Aorta (tissue), 5 donors: ENCODE measurements at regions not wholly inside any gene's neighbourhood (a gene's known extent, or its start where the extent isn't known, plus 50 kb on each side); places are given as distances from the start of the nearest gene placed in this dataset.

ENCODE experiments used
- ATAC-seq: fragments of 200-7000 bp; cut with Tn5 transposase; one replicate; pipeline ENCODE4 v1.9.1; 2022; ENCODE audit warnings: moderate library complexity; ENCODE audit not compliant: low FRiP score
- DNase-seq, 2 donors: peaks; one replicate each; pipeline ENCODE4 v3.0.0-alpha.2; 2020
- H3K27ac ChIP-seq, 2 donors: one replicate each; pipeline ENCODE4 v1.5.1; 2013; ENCODE audit warnings: low read length in 2 of 2, mild to moderate bottlenecking in 2 of 2, moderate library complexity in 2 of 2, control low read depth in 1 of 2, inconsistent platforms in 1 of 2, low read depth in 1 of 2
- H3K27me3 ChIP-seq, 2 donors: one replicate each; pipeline ENCODE4 v1.6.1; 2013; ENCODE audit warnings: control low read depth in 1 of 2, low read length in 1 of 2, mild to moderate bottlenecking in 1 of 2, moderate library complexity in 1 of 2; ENCODE audit not compliant: insufficient read depth in 2 of 2, control insufficient read depth in 1 of 2
- H3K36me3 ChIP-seq, 2 donors: one replicate each; pipeline ENCODE4 v1.6.1; 2013; ENCODE audit warnings: control low read depth in 1 of 2, low read length in 1 of 2, mild to moderate bottlenecking in 1 of 2; ENCODE audit not compliant: insufficient read depth in 2 of 2, control insufficient read depth in 1 of 2
- H3K4me1 ChIP-seq, 2 donors: one replicate each; pipeline ENCODE4 v1.6.1; 2013; ENCODE audit warnings: low read length in 2 of 2, control low read depth in 1 of 2, mild to moderate bottlenecking in 1 of 2, moderate library complexity in 1 of 2; ENCODE audit not compliant: insufficient read depth in 2 of 2, control insufficient read depth in 1 of 2
- H3K4me3 ChIP-seq, 2 donors: one replicate each; pipeline ENCODE4 v1.5.1; 2013; ENCODE audit warnings: low read length in 2 of 2, control low read depth in 1 of 2, mild to moderate bottlenecking in 1 of 2
- H3K9me3 ChIP-seq: one replicate; pipeline ENCODE4 v1.6.1; 2013; ENCODE audit warnings: mild to moderate bottlenecking, low read length; ENCODE audit not compliant: control insufficient read depth
- WGBS, 2 donors: extraction: QIAGEN DNeasy Blood & Tissue Kit; methylation state at CpG; one replicate each; pipeline ENCODE4 v1.1.7; 2013; 5-methylcytosine and 5-hydroxymethylcytosine counted together
- intact Hi-C, 2 donors: fragments of 100-400 bp; cut with DNase I; formaldehyde crosslinking; loops; one replicate each; pipeline versions ENCODE4 v1.14.2 to v1.15.0; 2022
- donor health status: healthy with polysubstance abuse.
- donor health status: Bipolar disorder and iron deficiency.
- donor health status: DM: no; HTN: no; CAD: no.
- donor health status: DM: no; HTN: no; CAD: no.
- donor health status: DM: yes; HTN: yes; CAD: no.

GRCh38 chr2:120988051-120988699, 252.5 kb downstream of the GLI2 start:
- intact Hi-C loops = no loop called here
- peaks cover 3 to 10% of the 10 kb centered on the region in 2 donors for H3K36me3 ChIP-seq
- no peak for ATAC-seq

GRCh38 chr2:120988700-120989511, 253.2 kb downstream of the GLI2 start:
- H3K36me3 ChIP-seq = peaks cover 3 to 10% of the 10 kb centered on the region in 2 donors
- no peaks in the 10 kb centered on the region for H3K27me3 ChIP-seq
- H3K9me3 ChIP-seq = no peaks in the 10 kb centered on the region
- H3K4me3 ChIP-seq = no peak overlapping the region
- ATAC-seq (no peak), DNase-seq (peak in 1 of 2 donors; percentile 68)
- 95% methylated on average over 74 of the region's 74 CpGs for WGBS, 2 donors
- H3K4me1 ChIP-seq = no peaks in the 10 kb centered on the region
- intact Hi-C loops = no loop called here
- no peak overlapping the region for H3K27ac ChIP-seq

More at GRCh38 chr2:120988051-120988699, 252.5 kb downstream of the GLI2 start:
- 95 to 97% methylated on average over 62 to 68 of the region's 68 CpGs for WGBS, 2 donors
- no peaks in the 10 kb centered on the region for H3K27me3 ChIP-seq
- H3K4me3 ChIP-seq = no peak overlapping the region
- H3K9me3 ChIP-seq = no peaks in the 10 kb centered on the region
- DNase-seq = peak in 1 of 2 donors; percentile 69
- no peak overlapping the region for H3K27ac ChIP-seq
- H3K4me1 ChIP-seq = no peaks in the 10 kb centered on the region

GRCh38 chr2:120989512-120990441, 254.1 kb downstream of the GLI2 start:
- peak in 1 of 2 donors; percentile 75 for DNase-seq
- no peaks in the 10 kb centered on the region for H3K9me3 ChIP-seq
- H3K36me3 ChIP-seq = peaks cover 3 to 10% of the 10 kb centered on the region in 2 donors
- ATAC-seq = no peak
- intact Hi-C loops = no loop called here
- H3K4me1 ChIP-seq = no peaks in the 10 kb centered on the region
- H3K4me3 ChIP-seq = no peak overlapping the region
- H3K27ac ChIP-seq = no peak overlapping the region
- H3K27me3 ChIP-seq = no peaks in the 10 kb centered on the region
- WGBS, 2 donors = 93% methylated on average over 25 to 26 of the region's 26 CpGs

GRCh38 chr2:120990451-120990871, 254.8 kb downstream of the GLI2 start:
- Histone ChIP-seq H3K4me1 (no peaks in the 10 kb centered on the region), H3K27me3 (no peaks in the 10 kb centered on the region), H3K4me3 (no peak overlapping the region), H3K36me3 (peaks cover 3 to 10% of the 10 kb centered on the region in 2 donors), H3K27ac (no peak overlapping the region), H3K9me3 (no peaks in the 10 kb centered on the region)
- WGBS, 2 donors = 95 to 96% methylated on average over 15 of the region's 15 CpGs
- ATAC-seq = no peak
- DNase-seq = peak in 1 of 2 donors; percentile 72
- intact Hi-C loops = no loop called here

GRCh38 chr2:120991441-120991840, 255.8 kb downstream of the GLI2 start:
- Histone ChIP-seq H3K36me3 (peaks cover 3 to 10% of the 10 kb centered on the region in 2 donors), H3K9me3 (no peaks in the 10 kb centered on the region), H3K4me1 (no peaks in the 10 kb centered on the region), H3K27ac (no peak overlapping the region), H3K4me3 (no peak overlapping the region), H3K27me3 (no peaks in the 10 kb centered on the region)
- WGBS, 2 donors = 87% methylated on average over 11 of the region's 11 CpGs
- intact Hi-C loops = no loop called here
- no peak for DNase-seq
- no peak for ATAC-seq

- no peaks in the 10 kb centered on the region for H3K4me1 ChIP-seq
- H3K27me3 ChIP-seq = no peaks in the 10 kb centered on the region
- H3K36me3 ChIP-seq = peaks cover 0 to 10% of the 10 kb centered on the region in 2 donors
- ATAC-seq = no peak
- no peak for DNase-seq
- intact Hi-C loops = no loop called here
- 93% methylated on average over 11 of the region's 11 CpGs for WGBS, 2 donors
- H3K4me3 ChIP-seq = no peak overlapping the region
- no peaks in the 10 kb centered on the region for H3K9me3 ChIP-seq
- H3K27ac ChIP-seq = no peak overlapping the region
Measured at GRCh38 chr2:120992791-120993555, 257.3 kb downstream of the GLI2 start.

- Histone ChIP-seq H3K36me3 (peaks cover 0 to 7% of the 10 kb centered on the region in 2 donors), H3K27me3 (no peaks in the 10 kb centered on the region), H3K4me3 (no peak overlapping the region), H3K9me3 (no peaks in the 10 kb centered on the region), H3K4me1 (no peaks in the 10 kb centered on the region), H3K27ac (no peak overlapping the region)
- intact Hi-C loops = no loop called here
- 81 to 83% methylated on average over 9 of the region's 9 CpGs for WGBS, 2 donors
- peak in 1 of 2 donors; percentile 51 for DNase-seq
- no peak for ATAC-seq
Measured at GRCh38 chr2:120993661-120994060, 258.0 kb downstream of the GLI2 start.
